ENCODE measurements at regions not wholly inside any gene's neighbourhood (a gene's known extent, or its start where the extent isn't known, plus 50 kb on each side); places are given as distances from the start of the nearest gene placed in this dataset.

DNA sequence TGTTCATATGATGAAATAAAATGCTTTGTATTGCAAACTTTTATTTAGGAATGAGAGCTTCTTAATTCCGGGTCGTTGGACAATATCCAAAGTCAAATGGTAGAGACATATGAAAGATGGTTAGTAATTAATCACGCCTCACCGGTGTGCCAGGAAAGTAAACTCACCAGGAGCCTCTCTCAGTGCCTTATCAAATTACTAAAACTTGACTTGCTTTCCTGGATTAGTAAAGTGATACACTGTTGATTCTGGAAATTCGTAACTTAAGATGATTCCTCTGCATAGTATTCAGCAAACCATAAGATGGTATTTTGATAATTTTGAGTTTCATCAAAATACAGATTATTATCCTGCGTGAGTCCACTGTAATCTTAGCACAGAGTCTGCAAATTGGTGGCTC lies 115.2 kb downstream of the PAX1 start:
- Histone ChIP-seq H4K5ac (ENCODE audit: insufficient read length, low read depth, low read length) (no peak overlapping the region), H3K27ac (ENCODE audit: insufficient read length, low read depth, low read length) (no peak overlapping the region), H3K79me2 (ENCODE audit: insufficient read depth, low read length) (no peaks in the 10 kb centered on the region), H3K18ac (ENCODE audit: insufficient read length, low read depth, low read length) (no peak overlapping the region), H2AFZ (ENCODE audit: low read length) (no peak overlapping the region), H2AK5ac (ENCODE audit: insufficient read length, low read length) (no peak overlapping the region), H3K23me2 (ENCODE audit: insufficient read length, low read depth, low read length, poor library complexity, severe bottlenecking) (no peaks in the 10 kb centered on the region), H3T11ph (ENCODE audit: low read length) (no peak overlapping the region), H2BK120ac (ENCODE audit: low read depth, low read length, poor library complexity, severe bottlenecking) (no peak overlapping the region), H4K8ac (replicated peaks; ENCODE audit: insufficient read length, low read depth, low read length) (no peak overlapping the region), H3K79me1 (ENCODE audit: insufficient read depth, low read depth, low read length, poor library complexity, severe bottlenecking) (no peaks in the 10 kb centered on the region), H2BK15ac (ENCODE audit: low read depth, low read length) (no peak overlapping the region), H2BK5ac (ENCODE audit: insufficient read length, low read length) (no peak overlapping the region), H3K56ac (ENCODE audit: insufficient read length, low read depth, low read length) (no peak overlapping the region), H3K9me3 (ENCODE audit: control insufficient read depth, low read depth, low read length) (no peaks in the 10 kb centered on the region), H3K4me1 (ENCODE audit: insufficient read depth, low read length) (no peaks in the 10 kb centered on the region), H3K4me2 (ENCODE audit: insufficient read depth, insufficient read length, low read length) (no peak overlapping the region), H3K4ac (ENCODE audit: low read depth, low read length) (no peak overlapping the region), H3K9ac (ENCODE audit: extremely low read depth, insufficient read length, low read length) (no peak overlapping the region), H2BK12ac (ENCODE audit: insufficient read length, low read depth, low read length) (no peak overlapping the region), H2BK20ac (ENCODE audit: low read depth, low read length, poor library complexity, severe bottlenecking) (no peak overlapping the region), H4K20me1 (ENCODE audit: control insufficient read depth, insufficient read depth, insufficient read length) (no peaks in the 10 kb centered on the region), H3K14ac (ENCODE audit: insufficient read depth, low read length) (no peak overlapping the region), H3K27me3 (ENCODE audit: insufficient read depth, low read length) (no peaks in the 10 kb centered on the region), H4K91ac (ENCODE audit: insufficient read length, low read depth, low read length) (no peak overlapping the region), H3K23ac (ENCODE audit: insufficient read length, low read depth, low read length) (no peak overlapping the region)
- WGBS (ENCODE audit: extremely low coverage, insufficient read length, low lambda C conversion rate) = no CpG with 5 or more reads among the region's 6 CpGs
- H3K36me3 Mint-ChIP-seq (ENCODE audit: insufficient read depth in 1 of 3, low read depth in 3 of 3) = no peaks in the 10 kb centered on the region
- H3K27ac Mint-ChIP-seq = no peak overlapping the region
- DNase-seq = no peak
- TF ChIP-seq, protein P1, sequence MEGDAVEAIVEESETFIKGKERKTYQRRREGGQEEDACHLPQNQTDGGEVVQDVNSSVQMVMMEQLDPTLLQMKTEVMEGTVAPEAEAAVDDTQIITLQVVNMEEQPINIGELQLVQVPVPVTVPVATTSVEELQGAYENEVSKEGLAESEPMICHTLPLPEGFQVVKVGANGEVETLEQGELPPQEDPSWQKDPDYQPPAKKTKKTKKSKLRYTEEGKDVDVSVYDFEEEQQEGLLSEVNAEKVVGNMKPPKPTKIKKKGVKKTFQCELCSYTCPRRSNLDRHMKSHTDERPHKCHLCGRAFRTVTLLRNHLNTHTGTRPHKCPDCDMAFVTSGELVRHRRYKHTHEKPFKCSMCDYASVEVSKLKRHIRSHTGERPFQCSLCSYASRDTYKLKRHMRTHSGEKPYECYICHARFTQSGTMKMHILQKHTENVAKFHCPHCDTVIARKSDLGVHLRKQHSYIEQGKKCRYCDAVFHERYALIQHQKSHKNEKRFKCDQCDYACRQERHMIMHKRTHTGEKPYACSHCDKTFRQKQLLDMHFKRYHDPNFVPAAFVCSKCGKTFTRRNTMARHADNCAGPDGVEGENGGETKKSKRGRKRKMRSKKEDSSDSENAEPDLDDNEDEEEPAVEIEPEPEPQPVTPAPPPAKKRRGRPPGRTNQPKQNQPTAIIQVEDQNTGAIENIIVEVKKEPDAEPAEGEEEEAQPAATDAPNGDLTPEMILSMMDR (conservative IDR thresholded peaks at IDR 0.05) = no peak
- H3K4me1 Mint-ChIP-seq = peaks cover 0 to 7% of the 10 kb centered on the region in 2 experiments; a peak in 1 of 4 replicates
- no peaks in the 10 kb centered on the region for H3K27me3 Mint-ChIP-seq (ENCODE audit: low read depth)
- no peaks in the 10 kb centered on the region for H3K9me3 Mint-ChIP-seq
- no peak overlapping the region for H3K4me3 Mint-ChIP-seq

All from H9 (cell line).